Liver (tissue), 2 donors: ENCODE measurements at regions not wholly inside any gene's neighbourhood (a gene's known extent, or its start where the extent isn't known, plus 50 kb on each side); places are given as distances from the start of the nearest gene placed in this dataset.

ENCODE experiments used
- JUND ChIP-seq, 2 donors: IDR thresholded peaks; 2 replicates each; pipeline ENCODE4 v1.6.1; 2016; ENCODE audit warnings: antibody characterized with exemption in 2 of 2
- ZBTB33 ChIP-seq: IDR thresholded peaks from 2 replicates; pipeline ENCODE4 v1.6.1; 2016; ENCODE audit warnings: antibody characterized with exemption
- TF ChIP-seq, protein P1 (sequence below): IDR thresholded peaks from 2 replicates; pipeline ENCODE4 v1.6.1; 2016; ENCODE audit warnings: antibody characterized with exemption, mild to moderate bottlenecking
- donor health status: healthy.

GRCh38 chr18:48473816-48474215 lies 64.6 kb upstream of the ZBTB7C start:
- TF ChIP-seq, protein P1, sequence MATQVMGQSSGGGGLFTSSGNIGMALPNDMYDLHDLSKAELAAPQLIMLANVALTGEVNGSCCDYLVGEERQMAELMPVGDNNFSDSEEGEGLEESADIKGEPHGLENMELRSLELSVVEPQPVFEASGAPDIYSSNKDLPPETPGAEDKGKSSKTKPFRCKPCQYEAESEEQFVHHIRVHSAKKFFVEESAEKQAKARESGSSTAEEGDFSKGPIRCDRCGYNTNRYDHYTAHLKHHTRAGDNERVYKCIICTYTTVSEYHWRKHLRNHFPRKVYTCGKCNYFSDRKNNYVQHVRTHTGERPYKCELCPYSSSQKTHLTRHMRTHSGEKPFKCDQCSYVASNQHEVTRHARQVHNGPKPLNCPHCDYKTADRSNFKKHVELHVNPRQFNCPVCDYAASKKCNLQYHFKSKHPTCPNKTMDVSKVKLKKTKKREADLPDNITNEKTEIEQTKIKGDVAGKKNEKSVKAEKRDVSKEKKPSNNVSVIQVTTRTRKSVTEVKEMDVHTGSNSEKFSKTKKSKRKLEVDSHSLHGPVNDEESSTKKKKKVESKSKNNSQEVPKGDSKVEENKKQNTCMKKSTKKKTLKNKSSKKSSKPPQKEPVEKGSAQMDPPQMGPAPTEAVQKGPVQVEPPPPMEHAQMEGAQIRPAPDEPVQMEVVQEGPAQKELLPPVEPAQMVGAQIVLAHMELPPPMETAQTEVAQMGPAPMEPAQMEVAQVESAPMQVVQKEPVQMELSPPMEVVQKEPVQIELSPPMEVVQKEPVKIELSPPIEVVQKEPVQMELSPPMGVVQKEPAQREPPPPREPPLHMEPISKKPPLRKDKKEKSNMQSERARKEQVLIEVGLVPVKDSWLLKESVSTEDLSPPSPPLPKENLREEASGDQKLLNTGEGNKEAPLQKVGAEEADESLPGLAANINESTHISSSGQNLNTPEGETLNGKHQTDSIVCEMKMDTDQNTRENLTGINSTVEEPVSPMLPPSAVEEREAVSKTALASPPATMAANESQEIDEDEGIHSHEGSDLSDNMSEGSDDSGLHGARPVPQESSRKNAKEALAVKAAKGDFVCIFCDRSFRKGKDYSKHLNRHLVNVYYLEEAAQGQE, result no peak
- TF ChIP-seq ZBTB33, result no peak
- TF ChIP-seq JUND (IDR thresholded peaks at IDR 0.05), result no peak
